HG03439 (cell line): ENCODE measurements at regions not wholly inside any gene's neighbourhood (a gene's known extent, or its start where the extent isn't known, plus 50 kb on each side); places are given as distances from the start of the nearest gene placed in this dataset.

Experiments used
- ATAC-seq: cut with Tn5 transposase; IDR thresholded peaks from one replicate; pipeline ENCODE4 v1.9.1; 2021; ENCODE audit warnings: mild to moderate bottlenecking, moderate library complexity; ENCODE audit not compliant: unreplicated experiment

- no peak for ATAC-seq
Measured at GRCh38 chr15:95946241-95946640, 384.3 kb upstream of the NR2F2 start.

- ATAC-seq: no peak
Measured at GRCh38 chr15:95946926-95947325, 383.6 kb upstream of the NR2F2 start.

GRCh38 chr15:95948411-95948810, 382.1 kb upstream of the NR2F2 start:
- ATAC-seq: no peak

- no peak for ATAC-seq
Measured at GRCh38 chr15:95953032-95953431, 377.5 kb upstream of the NR2F2 start.

GRCh38 chr15:95957861-95958260, 372.6 kb upstream of the NR2F2 start:
- ATAC-seq: no peak

- ATAC-seq: no peak
Measured at GRCh38 chr15:95958382-95958781, 372.1 kb upstream of the NR2F2 start.

GRCh38 chr15:95968856-95969255, 361.6 kb upstream of the NR2F2 start:
- no peak for ATAC-seq

GRCh38 chr15:95970326-95970725, 360.2 kb upstream of the NR2F2 start:
- ATAC-seq: no peak

GRCh38 chr15:95972041-95972553, 358.4 kb upstream of the NR2F2 start:
- ATAC-seq: no peak

- ATAC-seq: no peak
Measured at GRCh38 chr15:95972812-95973211, 357.7 kb upstream of the NR2F2 start.

- ATAC-seq: no peak
Measured at GRCh38 chr15:95973566-95974256, 356.8 kb upstream of the NR2F2 start.

- no peak for ATAC-seq
Measured at GRCh38 chr15:95975212-95975611, 355.3 kb upstream of the NR2F2 start.

GRCh38 chr15:95979286-95979685, 351.2 kb upstream of the NR2F2 start:
- no peak for ATAC-seq

GRCh38 chr15:95981209-95981608, 349.3 kb upstream of the NR2F2 start:
- ATAC-seq: no peak

- no peak for ATAC-seq
Measured at GRCh38 chr15:95987299-95987698, 343.2 kb upstream of the NR2F2 start.

- no peak for ATAC-seq
Measured at GRCh38 chr15:95987886-95988573, 342.5 kb upstream of the NR2F2 start.

GRCh38 chr15:95988574-95988887, 342.0 kb upstream of the NR2F2 start:
- ATAC-seq: no peak

- ATAC-seq: no peak
Measured at GRCh38 chr15:95989392-95989791, 341.1 kb upstream of the NR2F2 start.

GRCh38 chr15:95990833-95991232, 339.7 kb upstream of the NR2F2 start:
- ATAC-seq: no peak

- ATAC-seq: no peak
Measured at GRCh38 chr15:95994418-95994817, 336.1 kb upstream of the NR2F2 start.

- no peak for ATAC-seq
Measured at GRCh38 chr15:95995375-95996168, 334.9 kb upstream of the NR2F2 start.

GRCh38 chr15:95996494-95996893, 334.0 kb upstream of the NR2F2 start:
- no peak for ATAC-seq
